ENCODE measurements at regions not wholly inside any gene's neighbourhood (a gene's known extent, or its start where the extent isn't known, plus 50 kb on each side); places are given as distances from the start of the nearest gene placed in this dataset.

DNA sequence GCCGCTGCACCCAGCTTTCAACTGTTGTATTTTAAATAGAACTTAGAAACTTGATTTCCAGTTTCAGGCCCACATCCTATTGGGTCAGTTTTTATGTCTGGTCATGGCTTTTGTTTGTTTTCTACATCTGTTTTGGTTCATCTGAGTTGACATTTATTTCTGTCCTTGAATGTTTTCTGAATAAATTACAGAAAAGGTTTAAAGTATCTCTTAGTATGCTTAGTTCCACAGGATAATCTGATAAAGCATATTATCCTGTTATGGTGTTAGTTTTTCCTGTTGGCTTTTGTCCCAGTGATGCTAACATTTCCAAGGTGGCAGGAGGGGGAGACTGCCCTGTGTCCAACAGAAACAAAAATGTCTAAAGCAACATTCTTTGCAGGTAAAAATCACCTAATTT, 733.2 kb downstream of the INHBA start (continued):
- no peak for TF ChIP-seq ZNF462 (CRISPR knock-in tag; IDR thresholded peaks at IDR 0.05)
- TF ChIP-seq, protein P1, sequence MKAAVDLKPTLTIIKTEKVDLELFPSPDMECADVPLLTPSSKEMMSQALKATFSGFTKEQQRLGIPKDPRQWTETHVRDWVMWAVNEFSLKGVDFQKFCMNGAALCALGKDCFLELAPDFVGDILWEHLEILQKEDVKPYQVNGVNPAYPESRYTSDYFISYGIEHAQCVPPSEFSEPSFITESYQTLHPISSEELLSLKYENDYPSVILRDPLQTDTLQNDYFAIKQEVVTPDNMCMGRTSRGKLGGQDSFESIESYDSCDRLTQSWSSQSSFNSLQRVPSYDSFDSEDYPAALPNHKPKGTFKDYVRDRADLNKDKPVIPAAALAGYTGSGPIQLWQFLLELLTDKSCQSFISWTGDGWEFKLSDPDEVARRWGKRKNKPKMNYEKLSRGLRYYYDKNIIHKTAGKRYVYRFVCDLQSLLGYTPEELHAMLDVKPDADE (IDR thresholded peaks at IDR 0.05) = no peak
- no peak for TF ChIP-seq POLR2AphosphoS5 (IDR thresholded peaks at IDR 0.05; ENCODE audit: low read depth)
- no peak for TF ChIP-seq STAT1 (IDR thresholded peaks at IDR 0.05; ENCODE audit: unreplicated experiment)
- TF ChIP-seq JUNB (IDR thresholded peaks at IDR 0.05; ENCODE audit: unreplicated experiment) = no peak
- no peak for TF ChIP-seq ZNF331 (CRISPR knock-in tag; IDR thresholded peaks at IDR 0.05; ENCODE audit: low read depth)

GRCh38 chr7:40966693-40967092, 736.2 kb downstream of the INHBA start:
- DNase-seq (ENCODE audit: low spot score) (no peak), ATAC-seq (no peak)
- H3K27ac Mint-ChIP-seq = no peak overlapping the region
- peaks cover 18% of the 10 kb centered on the region; the same call in 1 of the 2 replicates for H3K9me2 ChIP-seq (ENCODE audit: insufficient read depth)
- H3K4me1 ChIP-seq (ENCODE audit: insufficient read depth) = no peaks in the 10 kb centered on the region
- no peaks in the 10 kb centered on the region for H4K20me1 ChIP-seq (replicated peaks; ENCODE audit: insufficient read depth)
- H3K36me3 ChIP-seq (ENCODE audit: insufficient read depth) = no peaks in the 10 kb centered on the region
- no peaks in the 10 kb centered on the region for H3K79me2 ChIP-seq (replicated peaks; ENCODE audit: insufficient read depth)
- no peak overlapping the region for H3K4me2 ChIP-seq
- no peaks in the 10 kb centered on the region for H3K27me3 ChIP-seq (ENCODE audit: insufficient read depth)
- no peaks in the 10 kb centered on the region for H3K27me3 Mint-ChIP-seq (ENCODE audit: insufficient read depth, low read depth, poor library complexity)
- H3K9me3 Mint-ChIP-seq = 0 out of 3 replicates have a peak, but pooled peaks cover 2% of the 10 kb centered on the region
- no peak overlapping the region for H2AFZ ChIP-seq
- no peak overlapping the region for H3K4me3 Mint-ChIP-seq
- H3K27ac ChIP-seq (ENCODE audit: low read depth) = no peak overlapping the region
- H3K4me1 Mint-ChIP-seq = no peaks in the 10 kb centered on the region
- no peak overlapping the region for H3K4me3 ChIP-seq
- H3K36me3 Mint-ChIP-seq (ENCODE audit: low read depth) = no peaks in the 10 kb centered on the region
- H3F3A ChIP-seq (replicated peaks; ENCODE audit: low read depth) = no peaks in the 10 kb centered on the region
- TF ChIP-seq JUNB (IDR thresholded peaks at IDR 0.05; ENCODE audit: unreplicated experiment) (no peak), EZH2 (IDR thresholded peaks at IDR 0.05; ENCODE audit: low read depth, unreplicated experiment) (no peak), ZNF331 (CRISPR knock-in tag; IDR thresholded peaks at IDR 0.05; ENCODE audit: low read depth) (no peak), ZNF462 (CRISPR knock-in tag; IDR thresholded peaks at IDR 0.05) (no peak), POLR2AphosphoS5 (IDR thresholded peaks at IDR 0.05; ENCODE audit: low read depth) (no peak), ZNF114 (CRISPR knock-in tag; IDR thresholded peaks at IDR 0.05) (no peak), CREB1 (CRISPR knock-in tag; IDR thresholded peaks at IDR 0.05; ENCODE audit: low read depth) (no peak)

All from GM23338 (cell line).